ENCODE measurements at regions not wholly inside any gene's neighbourhood (a gene's known extent, or its start where the extent isn't known, plus 50 kb on each side); places are given as distances from the start of the nearest gene placed in this dataset.

- TF ChIP-seq CTCF (conservative IDR thresholded peaks at IDR 0.05), result no peak
- no peak for TF ChIP-seq ZFX (IDR thresholded peaks at IDR 0.05)
Observed at GRCh38 chr5:60477849-60478248, 222.1 kb downstream of the DEPDC1B start.

All from C4-2B (cell line).